ENCODE measurements at regions not wholly inside any gene's neighbourhood (a gene's known extent, or its start where the extent isn't known, plus 50 kb on each side); places are given as distances from the start of the nearest gene placed in this dataset.

- no peaks in the 10 kb centered on the region for H3K36me3 ChIP-seq
- DNase-seq (ENCODE audit: extremely low spot score in 2 of 2): no peak
- peaks cover 8% of the 10 kb centered on the region for H3K4me1 ChIP-seq
- intact Hi-C loops (cut with DNase I): no loop called here
- no peaks in the 10 kb centered on the region for H3K27me3 ChIP-seq
- no peaks in the 10 kb centered on the region for H3K9me3 ChIP-seq
- TF ChIP-seq POLR2A (IDR thresholded peaks at IDR 0.05) (no peak), POLR2AphosphoS5 (IDR thresholded peaks at IDR 0.05; ENCODE audit: insufficient read depth in 1 of 2, low read depth in 1 of 2) (no peak), CTCF (IDR thresholded peaks at IDR 0.05) (no peak)
- H3K27ac ChIP-seq: no peak overlapping the region
- no peak overlapping the region for H3K4me3 ChIP-seq
Observed at GRCh38 chr18:76230791-76231190, 264.3 kb downstream of the ZNF516 start.

- no peaks in the 10 kb centered on the region for H3K27me3 ChIP-seq
- TF ChIP-seq POLR2AphosphoS5 (IDR thresholded peaks at IDR 0.05; ENCODE audit: insufficient read depth in 1 of 2, low read depth in 1 of 2) (no peak), POLR2A (IDR thresholded peaks at IDR 0.05) (no peak), CTCF (IDR thresholded peaks at IDR 0.05) (no peak)
- no peak overlapping the region for H3K27ac ChIP-seq
- peaks cover under 1% of the 10 kb centered on the region for H3K4me1 ChIP-seq
- H3K9me3 ChIP-seq: no peaks in the 10 kb centered on the region
- intact Hi-C loops (cut with DNase I): no loop called here
- no peaks in the 10 kb centered on the region for H3K36me3 ChIP-seq
- no peak overlapping the region for H3K4me3 ChIP-seq
- no peak for DNase-seq (ENCODE audit: extremely low spot score in 2 of 2)
Observed at GRCh38 chr18:76228716-76229115, 266.3 kb downstream of the ZNF516 start.

GRCh38 chr18:76227759-76228158 lies 267.3 kb downstream of the ZNF516 start:
- intact Hi-C loops (cut with DNase I): no loop called here

GRCh38 chr18:76223403-76223802 lies 271.6 kb downstream of the ZNF516 start:
- no peaks in the 10 kb centered on the region for H3K27me3 ChIP-seq
- no peak overlapping the region for H3K27ac ChIP-seq
- intact Hi-C loops (cut with DNase I): no loop called here
- TF ChIP-seq CTCF (IDR thresholded peaks at IDR 0.05): no peak
- TF ChIP-seq POLR2A (IDR thresholded peaks at IDR 0.05): no peak
- no peak for TF ChIP-seq POLR2AphosphoS5 (IDR thresholded peaks at IDR 0.05; ENCODE audit: insufficient read depth in 1 of 2, low read depth in 1 of 2)
- H3K4me3 ChIP-seq: no peak overlapping the region
- H3K9me3 ChIP-seq: no peaks in the 10 kb centered on the region
- no peaks in the 10 kb centered on the region for H3K4me1 ChIP-seq
- no peak for DNase-seq (ENCODE audit: extremely low spot score in 2 of 2)
- no peaks in the 10 kb centered on the region for H3K36me3 ChIP-seq

More at GRCh38 chr18:76227759-76228158, 267.3 kb downstream of the ZNF516 start:
- no peaks in the 10 kb centered on the region for H3K36me3 ChIP-seq
- no peaks in the 10 kb centered on the region for H3K9me3 ChIP-seq
- no peaks in the 10 kb centered on the region for H3K27me3 ChIP-seq
- no peak for DNase-seq (ENCODE audit: extremely low spot score in 2 of 2)
- no peaks in the 10 kb centered on the region for H3K4me1 ChIP-seq
- H3K27ac ChIP-seq: no peak overlapping the region
- TF ChIP-seq CTCF (IDR thresholded peaks at IDR 0.05) (no peak), POLR2A (IDR thresholded peaks at IDR 0.05) (no peak), POLR2AphosphoS5 (IDR thresholded peaks at IDR 0.05; ENCODE audit: insufficient read depth in 1 of 2, low read depth in 1 of 2) (no peak)
- H3K4me3 ChIP-seq: no peak overlapping the region

GRCh38 chr18:76219023-76219422 lies 276.0 kb downstream of the ZNF516 start:
- TF ChIP-seq CTCF (IDR thresholded peaks at IDR 0.05): no peak
- TF ChIP-seq POLR2AphosphoS5 (IDR thresholded peaks at IDR 0.05; ENCODE audit: insufficient read depth in 1 of 2, low read depth in 1 of 2): no peak
- TF ChIP-seq POLR2A (IDR thresholded peaks at IDR 0.05): no peak
- Histone ChIP-seq H3K4me1 (no peaks in the 10 kb centered on the region), H3K4me3 (no peak overlapping the region), H3K9me3 (no peaks in the 10 kb centered on the region), H3K36me3 (no peaks in the 10 kb centered on the region), H3K27ac (no peak overlapping the region), H3K27me3 (no peaks in the 10 kb centered on the region)
- no peak for DNase-seq (ENCODE audit: extremely low spot score in 2 of 2)
- intact Hi-C loops (cut with DNase I): no loop called here
